ENCODE measurements at regions not wholly inside any gene's neighbourhood (a gene's known extent, or its start where the extent isn't known, plus 50 kb on each side); places are given as distances from the start of the nearest gene placed in this dataset.
"Not testable (repeated sequence)": the region's sequence is repeated elsewhere in the genome, so short reads cannot be mapped to it uniquely, and the experiment has no call there.

- not testable (repeated sequence) for DNase-seq
Observed at GRCh38 chrX:140633105-140633504, 76.5 kb upstream of the LINC00632 start.

- DNase-seq, result no peak
Observed at GRCh38 chrX:140608111-140608510, 101.4 kb upstream of the LINC00632 start.

- peak in 1 of 2 donors; percentile 1 for DNase-seq
Observed at GRCh38 chrX:140602140-140602539, 97.3 kb upstream of the SOX3 start.

- DNase-seq, result no peak
Observed at GRCh38 chrX:140599851-140600250, 95.0 kb upstream of the SOX3 start.

GRCh38 chrX:140589657-140590056, 84.8 kb upstream of the SOX3 start:
- DNase-seq, result no peak

- no peak for DNase-seq
Observed at GRCh38 chrX:140586951-140587350, 82.1 kb upstream of the SOX3 start.

- DNase-seq, result no peak
Observed at GRCh38 chrX:140580478-140580877, 75.6 kb upstream of the SOX3 start.

- DNase-seq, result peak; percentile 5 to 22
Observed at GRCh38 chrX:140572724-140573123, 67.9 kb upstream of the SOX3 start.

- no peak for DNase-seq
Observed at GRCh38 chrX:140563893-140564292, 59.0 kb upstream of the SOX3 start.

Data from right lung (tissue), 2 donors.